NCI-H187 treated with DMSO at 0.1 percent for 48 hours (cell line): ENCODE measurements at regions not wholly inside any gene's neighbourhood (a gene's known extent, or its start where the extent isn't known, plus 50 kb on each side); places are given as distances from the start of the nearest gene placed in this dataset.
"Not testable (repeated sequence)": the region's sequence is repeated elsewhere in the genome, so short reads cannot be mapped to it uniquely, and the experiment has no call there.

Experiments used
- DNase-seq: peaks from one replicate; lab custom pipeline; 2025; lab: John Stamatoyannopoulos, UW

DNA sequence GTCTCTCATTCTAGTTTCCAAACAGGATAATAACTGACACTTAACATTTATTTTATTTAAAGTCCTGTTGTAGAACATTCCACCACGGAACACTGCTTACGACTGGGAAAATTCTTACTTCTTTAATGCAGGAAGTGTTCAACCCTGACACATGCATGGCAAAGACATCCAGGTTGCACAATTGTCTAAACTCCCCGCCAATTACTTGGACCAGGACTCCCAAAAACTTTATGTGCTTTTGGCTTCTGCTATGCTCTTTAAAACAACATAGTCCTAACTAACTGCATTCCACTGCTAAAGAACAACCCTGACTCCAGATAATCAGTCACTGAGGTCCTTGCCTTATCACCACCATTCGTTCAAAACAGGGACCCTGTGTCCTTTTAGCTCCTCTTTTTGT is 995.8 kb downstream of the LTN1 start:
- not testable (repeated sequence) for DNase-seq

DNA sequence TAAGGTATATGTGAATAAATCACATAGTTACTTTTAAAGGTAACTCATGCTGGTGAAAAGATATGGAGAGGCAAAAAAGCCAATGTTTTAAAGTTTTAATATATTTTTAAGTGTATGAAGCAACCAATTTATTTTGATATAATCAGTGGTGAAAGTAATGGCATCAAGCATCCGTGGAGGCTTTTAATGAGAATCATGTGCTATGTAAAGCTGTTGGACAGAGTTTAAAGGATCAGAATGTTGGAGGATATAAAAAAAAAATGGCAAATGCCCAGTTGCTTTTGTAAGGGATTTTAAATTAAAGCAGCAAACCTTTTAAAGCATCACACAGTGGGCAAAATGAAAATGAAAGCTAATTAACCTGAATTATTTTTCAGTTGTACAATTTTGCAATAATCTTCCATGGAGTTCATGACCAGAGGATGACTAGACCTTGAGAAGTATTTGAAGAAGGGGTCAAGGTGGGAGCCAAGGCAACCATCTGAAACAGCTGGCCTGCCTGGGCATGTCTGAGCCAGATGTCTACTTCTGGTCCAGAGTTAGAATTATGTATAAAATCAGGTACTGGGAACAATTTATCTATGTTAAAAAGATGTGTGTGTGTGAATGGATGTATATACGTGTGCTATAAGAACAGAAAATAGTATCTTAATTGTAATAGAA is 1007.9 kb downstream of the LTN1 start:
- DNase-seq: not testable (repeated sequence)

DNA sequence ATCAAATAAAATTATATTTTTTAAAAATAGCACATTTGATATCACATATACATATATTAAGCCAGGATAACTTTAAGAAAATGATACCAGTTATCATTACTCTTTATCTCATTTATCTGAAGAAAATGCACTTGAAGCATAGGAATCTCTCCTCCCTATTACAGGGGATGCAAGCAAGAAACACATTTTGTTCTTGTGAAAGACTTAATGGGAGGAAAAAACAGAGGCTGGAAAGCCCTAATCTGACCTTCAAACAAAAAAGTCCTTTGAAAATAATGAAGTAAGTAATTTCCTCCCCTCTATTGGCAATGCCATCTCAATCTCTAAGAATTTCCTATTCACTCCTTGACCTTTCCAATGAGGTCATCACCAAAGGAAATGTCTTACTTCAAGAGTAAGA is 1012.6 kb upstream of the ADAMTS5 start:
- not testable (repeated sequence) for DNase-seq

DNA sequence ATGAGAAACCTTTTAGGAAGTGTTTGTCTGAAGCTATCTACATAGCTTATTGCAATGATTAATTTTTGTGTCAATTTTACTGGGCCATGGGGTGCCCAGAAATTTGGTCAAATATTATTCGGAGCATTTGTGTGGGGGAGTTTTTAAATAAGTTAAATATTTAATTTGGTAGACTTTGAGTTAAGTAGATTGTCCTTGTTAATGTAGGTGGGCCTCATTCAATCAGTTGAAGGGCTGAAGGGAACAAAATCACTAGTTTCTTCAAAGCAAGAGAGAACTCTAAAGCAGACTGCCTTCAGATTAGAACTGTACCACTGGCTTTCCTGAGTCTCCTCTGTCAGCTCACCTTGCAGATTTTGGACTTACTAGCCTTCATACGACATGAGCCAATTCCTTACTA is 1008.6 kb upstream of the ADAMTS5 start:
- no peak for DNase-seq

DNA sequence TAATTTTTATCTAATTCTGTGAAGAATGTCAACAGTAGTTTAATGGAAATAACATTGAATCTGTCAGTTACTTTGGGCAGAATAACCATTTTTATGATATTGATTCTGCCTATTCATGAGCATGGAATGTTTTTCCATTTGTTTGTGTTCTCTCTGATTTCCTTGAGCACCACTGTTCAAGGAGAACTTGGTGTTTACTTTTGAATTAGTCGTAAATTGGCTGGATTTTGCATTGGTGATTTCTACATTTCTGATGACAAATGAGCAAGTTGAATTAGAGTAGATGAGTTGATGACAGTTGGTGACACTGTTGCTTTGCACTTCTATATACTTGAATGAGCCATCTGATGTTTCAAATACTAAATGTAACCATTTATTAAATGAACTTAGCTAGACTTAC is 1007.3 kb upstream of the ADAMTS5 start:
- not testable (repeated sequence) for DNase-seq

DNA sequence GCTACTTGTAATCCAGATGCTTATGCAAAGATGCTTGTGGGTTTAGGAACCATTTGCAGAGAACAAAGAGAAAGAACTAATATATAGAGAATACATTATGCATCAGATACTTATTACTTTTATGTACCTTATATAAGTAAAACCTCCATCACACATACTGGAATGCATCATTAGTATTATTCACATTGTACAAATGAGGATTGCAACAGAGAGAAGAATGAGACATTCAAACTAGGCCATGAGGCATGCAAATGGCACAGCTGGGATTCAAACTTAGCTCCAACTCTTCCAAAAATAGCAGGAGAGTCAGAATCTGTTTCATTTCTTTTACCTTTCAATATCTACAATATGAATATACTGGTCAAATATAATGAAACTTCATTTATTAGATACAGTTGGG is 1001.4 kb upstream of the ADAMTS5 start:
- DNase-seq: not testable (repeated sequence)

DNA sequence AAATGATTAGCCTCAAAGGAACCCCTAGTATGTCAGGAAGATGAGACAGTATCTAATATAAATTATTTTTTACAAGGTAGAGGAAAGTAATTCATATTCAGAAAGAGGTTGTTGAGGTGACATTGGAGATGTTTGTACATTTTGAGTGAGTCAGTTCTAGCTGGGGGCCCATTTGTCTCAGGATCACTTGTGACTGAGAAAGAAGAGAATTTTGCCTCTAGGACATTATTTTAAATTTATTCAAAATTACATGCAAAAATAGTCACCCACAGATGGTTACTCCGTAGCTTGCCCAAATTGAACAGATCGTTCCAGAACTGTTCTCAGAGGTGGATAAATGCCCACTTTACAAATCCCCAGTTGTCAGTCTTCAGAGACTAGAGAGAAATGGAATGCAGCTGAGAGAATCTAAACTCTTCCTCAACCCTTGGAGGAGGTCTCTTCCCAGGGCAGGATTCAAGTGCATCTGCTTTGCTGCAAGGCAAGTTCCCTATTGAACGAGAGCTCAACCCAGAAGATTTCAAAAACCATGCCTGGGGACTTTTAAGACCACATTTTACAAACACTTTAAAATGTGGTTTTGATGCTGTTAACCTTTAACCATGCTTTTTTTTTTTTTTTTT is 987.8 kb upstream of the ADAMTS5 start:
- DNase-seq: no peak

DNA sequence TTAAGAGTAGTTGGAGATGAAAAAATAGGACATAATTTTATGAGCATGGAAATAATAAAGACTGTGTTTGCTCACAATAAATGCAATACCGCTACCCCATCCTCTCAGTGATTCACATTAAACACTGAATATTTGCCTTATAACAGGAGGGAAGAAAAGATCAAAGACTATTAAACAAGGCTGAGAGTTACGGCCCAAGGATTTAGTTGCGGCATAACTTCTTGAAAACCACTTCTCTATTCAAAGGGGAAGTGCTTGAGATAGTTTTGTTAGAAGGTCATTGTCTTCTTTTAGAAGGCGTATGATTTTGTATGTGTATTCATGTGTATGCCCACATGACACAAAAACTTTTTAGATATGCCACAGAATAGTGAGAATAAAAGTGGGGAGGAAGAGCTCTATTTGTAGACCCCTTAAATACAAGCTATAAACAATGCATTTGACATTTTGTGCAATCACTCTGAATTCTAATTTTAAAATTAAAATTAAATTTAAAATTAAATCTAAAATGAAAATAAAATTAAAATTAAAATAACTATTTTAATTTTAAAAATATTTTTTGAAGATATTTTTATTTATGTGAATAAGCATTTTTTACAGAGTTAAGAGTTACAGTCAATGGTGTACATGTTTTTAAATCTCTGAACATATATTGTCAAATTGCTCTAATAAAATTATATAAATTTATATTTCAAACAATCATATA is 986.6 kb upstream of the ADAMTS5 start:
- no peak for DNase-seq

DNA sequence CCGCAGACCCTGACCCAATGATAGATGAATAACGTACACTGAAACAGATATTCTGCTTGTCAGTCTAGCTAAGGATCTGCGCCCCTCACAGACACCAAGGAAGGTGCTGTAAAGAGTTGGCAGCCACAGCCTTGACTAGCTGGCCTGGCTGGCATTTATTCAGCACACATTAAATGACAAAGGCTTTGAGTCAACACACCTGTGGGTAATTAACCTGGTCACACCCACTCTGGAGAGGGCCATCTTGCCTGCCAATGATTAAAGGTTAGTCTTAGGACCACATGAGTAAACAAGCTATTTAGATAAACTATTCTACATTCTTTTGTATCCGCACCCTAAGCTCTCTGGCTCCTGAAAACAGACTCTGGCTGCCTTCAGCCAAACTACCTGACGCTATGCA is 982.2 kb upstream of the ADAMTS5 start:
- not testable (repeated sequence) for DNase-seq

DNA sequence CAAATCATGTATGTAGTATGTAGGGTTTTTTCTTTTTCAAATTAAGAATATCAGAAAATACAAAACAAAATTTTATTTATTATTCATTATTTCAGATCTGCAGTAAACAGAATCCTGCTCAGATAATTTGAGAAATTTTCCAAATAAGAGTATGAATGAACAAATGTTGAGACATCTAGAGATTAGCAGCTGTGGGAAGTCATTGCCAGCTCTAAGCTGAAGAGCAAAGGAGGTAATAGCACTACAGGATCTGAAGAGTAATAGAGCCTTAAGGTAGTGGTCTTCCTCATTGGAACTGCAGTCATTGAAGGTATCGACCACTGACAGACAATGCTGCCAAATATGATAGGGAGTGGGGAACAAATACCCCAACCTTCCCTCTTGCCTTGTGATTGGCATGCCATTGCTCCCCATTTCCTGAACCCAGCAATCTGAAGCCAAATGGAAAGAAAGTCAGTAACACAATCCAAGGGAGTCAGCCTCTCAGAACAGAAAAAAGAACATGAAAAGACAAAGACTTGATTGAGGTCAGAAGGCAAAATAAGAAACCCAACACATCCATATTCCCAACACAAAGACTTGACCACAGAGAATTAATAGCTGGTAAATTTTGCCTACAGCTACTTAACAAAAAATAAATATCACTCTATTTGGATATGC is 963.4 kb upstream of the ADAMTS5 start:
- not testable (repeated sequence) for DNase-seq

DNA sequence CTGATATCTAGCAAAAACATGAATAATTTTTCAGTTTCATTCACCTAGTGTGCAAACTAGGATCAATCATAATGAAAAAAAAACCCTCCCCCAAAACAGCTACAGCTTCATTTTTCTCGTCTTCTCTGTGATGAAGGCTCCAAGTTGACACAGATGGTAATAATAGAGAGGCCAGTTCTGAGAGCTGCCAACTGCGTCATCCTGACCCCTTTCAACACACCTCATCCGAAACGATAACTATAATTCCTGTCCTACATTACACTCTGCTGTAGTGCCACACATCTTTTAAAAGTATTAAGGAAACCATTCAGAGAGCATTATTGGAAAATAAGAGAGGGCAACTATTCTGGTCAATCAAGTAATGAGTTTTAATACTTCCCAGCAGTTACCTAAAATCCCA is 962.3 kb upstream of the ADAMTS5 start:
- not testable (repeated sequence) for DNase-seq

DNA sequence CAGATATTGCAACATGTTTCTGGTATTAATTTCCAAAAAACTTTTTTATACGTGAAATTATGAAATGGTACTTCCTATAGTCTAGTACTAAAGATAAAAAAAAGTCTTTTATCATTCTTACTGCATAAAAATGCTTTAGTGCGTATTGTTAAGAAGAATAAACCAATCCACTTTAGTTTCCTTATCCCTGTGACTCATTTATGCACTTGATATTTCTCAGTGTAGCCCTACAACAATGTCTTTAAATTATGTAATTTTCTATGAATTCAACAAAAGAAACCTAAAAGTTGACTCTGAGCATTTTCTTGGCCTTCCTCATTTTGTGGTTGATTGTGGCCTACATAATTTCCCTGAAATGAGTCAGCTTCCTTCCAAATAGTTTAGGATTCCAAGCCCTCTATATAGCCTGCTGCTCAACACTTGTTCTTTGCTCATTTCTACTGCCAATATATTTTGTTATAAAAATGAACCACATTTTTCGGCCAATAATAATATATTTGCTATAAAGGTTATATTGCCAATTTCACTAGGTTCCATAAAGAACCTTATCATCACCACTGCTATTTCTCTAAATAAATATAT is 961.7 kb upstream of the ADAMTS5 start:
- DNase-seq: not testable (repeated sequence)

DNA sequence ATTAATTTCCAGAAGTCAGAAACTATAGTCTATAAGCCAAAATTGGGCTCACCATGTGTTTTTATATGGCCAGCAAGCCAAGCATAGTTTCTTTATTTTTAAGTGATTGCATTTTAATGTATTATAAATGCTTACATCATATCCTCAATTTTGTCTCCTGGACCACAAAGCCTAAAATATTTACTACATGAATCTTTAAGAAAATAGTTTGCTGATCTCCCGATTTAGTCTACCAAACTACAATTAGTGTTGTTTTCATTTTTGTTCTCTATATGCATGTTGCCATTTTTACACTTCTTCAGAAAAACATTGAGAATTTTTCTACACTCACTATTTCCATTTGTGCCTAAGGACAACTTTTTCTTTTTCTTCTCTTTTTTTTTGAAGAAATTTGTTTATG is 954.5 kb upstream of the ADAMTS5 start:
- DNase-seq: not testable (repeated sequence)

DNA sequence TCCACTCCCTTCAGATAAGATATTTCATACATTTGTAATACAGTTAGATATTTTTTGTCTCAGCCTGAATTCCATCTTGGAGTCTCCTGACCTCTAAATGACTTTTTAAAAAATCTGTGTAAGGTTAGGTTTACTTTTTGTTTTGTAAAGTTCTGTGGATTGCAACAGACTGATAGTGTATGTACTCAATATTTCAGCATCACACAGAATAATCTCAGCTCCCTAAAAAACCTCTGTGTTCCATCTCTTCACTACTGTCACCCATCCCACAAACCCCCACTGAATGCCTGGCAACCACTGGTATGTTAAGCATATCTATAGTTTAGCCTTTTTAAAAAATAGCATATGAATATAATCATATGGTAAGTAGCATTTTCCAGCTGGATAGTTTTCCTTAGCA is 951.1 kb upstream of the ADAMTS5 start:
- not testable (repeated sequence) for DNase-seq

DNA sequence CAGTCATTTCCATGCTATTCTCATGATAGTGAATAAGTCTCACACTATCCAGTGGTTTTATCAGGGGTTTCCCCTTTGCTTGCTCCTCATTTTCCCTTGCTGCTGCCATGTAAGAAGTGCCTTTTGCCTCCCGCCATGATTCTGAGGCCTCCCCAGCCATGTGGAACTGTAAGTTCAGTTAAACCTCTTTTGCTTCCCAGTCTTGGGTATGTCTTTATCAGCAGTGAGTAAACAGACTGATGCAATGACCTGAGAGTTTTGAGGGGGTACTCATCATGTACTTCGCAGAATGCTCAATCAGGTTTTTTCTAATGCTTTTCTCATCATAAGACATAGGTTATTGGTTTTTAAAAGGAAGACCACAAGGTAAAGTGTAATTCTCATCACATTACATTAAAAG is 949.4 kb upstream of the ADAMTS5 start:
- DNase-seq: not testable (repeated sequence)

DNA sequence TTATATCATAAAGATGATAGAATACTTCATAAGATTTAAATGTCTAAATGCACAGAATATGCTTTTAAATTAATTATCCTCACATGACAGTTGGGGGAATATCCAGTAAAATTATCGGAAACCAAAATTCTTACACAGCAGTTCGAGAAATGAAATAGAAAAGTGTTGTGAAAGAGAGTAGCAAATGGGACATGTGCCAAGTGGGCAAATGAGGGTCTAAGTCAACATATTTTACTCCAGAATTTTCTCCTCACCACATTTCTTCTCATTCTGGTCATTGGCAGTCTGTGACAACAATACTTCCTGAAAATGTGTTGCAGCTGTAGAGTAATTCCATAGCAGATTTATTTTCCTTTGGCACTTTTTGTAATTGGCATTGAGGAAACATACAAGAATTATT is 945.2 kb upstream of the ADAMTS5 start:
- DNase-seq: not testable (repeated sequence)

DNA sequence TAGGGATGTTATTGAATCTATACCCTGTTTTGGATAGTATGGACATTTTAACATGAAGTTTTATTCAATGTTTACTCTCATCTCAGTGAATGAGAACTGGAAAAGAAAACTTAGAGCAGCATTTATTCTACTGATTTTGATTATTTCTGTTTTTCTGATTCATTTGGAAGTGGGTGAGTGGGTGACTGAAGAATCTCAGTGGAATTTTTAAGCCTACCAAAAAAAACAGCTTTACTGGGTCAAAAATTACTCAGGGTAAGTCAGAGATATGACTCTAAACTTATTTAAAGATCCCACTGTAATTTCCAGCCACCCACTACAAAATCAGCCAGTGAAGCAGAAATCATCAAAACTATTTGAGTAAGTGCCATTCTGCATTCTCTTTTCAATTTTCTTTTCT is 942.6 kb upstream of the ADAMTS5 start:
- not testable (repeated sequence) for DNase-seq

DNA sequence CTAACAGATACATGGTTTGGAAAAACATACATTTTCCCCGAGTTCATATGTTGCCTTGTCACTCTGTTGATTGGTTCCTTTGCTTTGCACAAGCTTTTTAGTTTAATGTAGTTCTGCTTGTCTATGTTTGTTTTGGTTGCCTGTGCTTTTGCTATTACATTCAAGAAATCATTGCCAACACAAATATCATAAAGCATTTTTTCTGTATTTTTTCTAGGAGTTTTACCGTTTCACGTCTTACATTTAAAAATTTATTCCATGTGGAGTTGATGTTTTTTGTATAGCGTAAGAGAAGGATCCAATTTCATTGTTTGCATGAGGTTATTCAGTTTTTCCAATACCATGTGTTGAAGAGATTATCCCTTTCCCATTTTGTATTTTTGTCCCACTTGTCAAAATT is 941.9 kb upstream of the ADAMTS5 start:
- not testable (repeated sequence) for DNase-seq

DNA sequence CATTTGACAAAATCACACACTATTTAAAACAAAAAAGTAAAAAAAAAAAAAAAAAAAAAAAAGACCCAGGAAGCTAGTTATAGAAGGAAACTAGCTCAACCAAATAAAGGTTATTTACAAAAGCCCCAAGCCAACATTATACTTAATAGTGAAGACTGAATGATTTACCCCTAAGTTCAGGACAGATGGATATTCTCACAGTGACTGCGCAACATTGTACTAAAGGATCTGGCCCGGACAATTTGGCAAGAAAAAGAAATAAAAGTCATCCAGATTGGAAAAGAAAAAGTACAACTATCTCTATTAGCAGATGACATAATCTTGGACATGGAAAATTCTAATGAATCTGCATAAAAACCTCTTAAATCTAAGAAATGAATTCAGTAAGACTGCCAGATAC is 936.0 kb upstream of the ADAMTS5 start:
- not testable (repeated sequence) for DNase-seq

DNA sequence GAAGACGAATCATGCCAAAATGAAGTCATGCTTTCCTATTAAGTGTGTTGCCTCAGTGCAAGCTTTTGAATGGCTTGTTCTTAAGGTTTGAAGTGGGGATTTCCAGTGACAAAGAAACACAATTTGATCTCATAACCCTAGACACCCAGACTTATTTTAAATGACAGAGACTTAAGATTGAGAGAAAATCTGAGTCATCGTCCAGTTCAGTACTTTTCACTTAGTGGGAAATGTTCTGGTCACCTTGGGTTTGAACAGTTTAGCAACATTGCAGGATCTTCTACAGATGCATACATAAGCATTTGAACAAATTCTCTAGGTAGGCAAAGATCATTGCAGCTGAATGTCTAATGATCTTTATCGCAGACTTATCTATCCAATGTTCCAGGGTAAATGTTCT is 926.7 kb upstream of the ADAMTS5 start:
- not testable (repeated sequence) for DNase-seq

DNA sequence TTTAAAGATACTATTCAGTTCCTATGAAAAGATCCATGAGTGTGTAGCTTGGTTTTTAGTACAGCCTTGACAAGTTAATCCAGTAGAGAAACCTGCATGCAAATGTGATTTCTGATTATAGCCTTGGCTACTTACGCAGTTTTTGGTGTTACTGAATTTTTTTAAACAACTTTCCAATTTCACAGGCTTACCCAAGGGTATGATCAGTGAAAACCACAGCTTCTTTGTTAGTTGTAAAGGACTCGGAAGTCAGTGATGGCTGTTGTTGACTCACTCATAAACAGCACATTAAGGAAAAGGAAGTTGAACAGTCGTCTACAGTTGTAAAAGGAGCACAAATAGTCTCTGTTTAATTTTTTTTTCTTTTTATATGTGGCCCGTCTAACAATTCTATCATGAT is 924.6 kb upstream of the ADAMTS5 start:
- not testable (repeated sequence) for DNase-seq

DNA sequence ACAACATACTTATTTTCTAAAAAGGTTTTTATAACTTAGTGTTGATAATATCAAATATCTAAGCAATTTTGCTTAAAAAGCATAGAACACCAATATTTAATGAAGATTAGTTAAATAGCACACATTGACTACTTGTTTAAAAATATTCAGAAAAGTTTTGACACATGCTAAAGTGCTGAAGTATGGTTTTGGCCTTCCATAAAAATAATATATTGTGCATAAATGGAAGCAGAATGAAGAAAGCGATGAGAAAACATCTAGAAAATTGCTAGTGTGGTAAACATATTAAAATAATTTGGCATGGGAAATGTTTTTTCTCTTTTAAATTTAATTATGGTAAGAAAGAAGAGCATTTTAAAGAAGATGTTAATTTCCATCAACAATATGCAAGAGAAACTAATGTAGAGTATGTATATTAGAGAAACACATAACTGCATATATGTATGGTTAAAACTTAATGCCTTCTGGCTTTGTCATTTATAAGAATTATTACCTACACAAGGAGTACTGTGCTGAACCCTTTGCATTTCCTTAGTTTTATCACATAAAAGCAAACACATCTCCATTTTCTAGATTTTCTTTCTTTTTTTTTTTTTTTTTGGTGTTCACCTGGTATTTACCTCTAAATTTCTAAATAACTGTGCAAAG is 921.0 kb upstream of the ADAMTS5 start:
- DNase-seq: not testable (repeated sequence)
